ENCODE measurements at regions not wholly inside any gene's neighbourhood (a gene's known extent, or its start where the extent isn't known, plus 50 kb on each side); places are given as distances from the start of the nearest gene placed in this dataset.

DNA sequence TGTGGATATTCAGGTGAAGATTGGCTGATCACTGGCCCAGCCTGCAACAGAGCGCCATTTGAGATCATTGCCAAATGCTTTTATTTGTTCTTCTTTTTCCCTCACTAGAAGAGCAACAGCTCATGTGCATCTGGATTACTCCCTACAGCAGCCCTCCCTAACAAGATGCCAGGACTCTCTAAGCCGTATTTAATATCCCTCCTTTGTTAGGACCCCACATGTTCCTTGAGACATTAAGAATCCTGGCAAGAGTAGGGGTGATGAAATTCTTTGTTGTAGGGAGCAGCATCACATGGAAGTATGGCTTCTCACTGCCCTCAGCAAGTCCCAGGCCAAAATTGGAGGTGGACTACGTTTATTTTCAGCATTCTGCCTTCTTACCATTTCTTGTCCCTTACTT is 167.8 kb downstream of the PAX1 start:
- BruUV-seq (replicated peaks), result no TSS peak
- H3K9me3 ChIP-seq, result no peaks in the 10 kb centered on the region
- TF ChIP-seq, protein P1, sequence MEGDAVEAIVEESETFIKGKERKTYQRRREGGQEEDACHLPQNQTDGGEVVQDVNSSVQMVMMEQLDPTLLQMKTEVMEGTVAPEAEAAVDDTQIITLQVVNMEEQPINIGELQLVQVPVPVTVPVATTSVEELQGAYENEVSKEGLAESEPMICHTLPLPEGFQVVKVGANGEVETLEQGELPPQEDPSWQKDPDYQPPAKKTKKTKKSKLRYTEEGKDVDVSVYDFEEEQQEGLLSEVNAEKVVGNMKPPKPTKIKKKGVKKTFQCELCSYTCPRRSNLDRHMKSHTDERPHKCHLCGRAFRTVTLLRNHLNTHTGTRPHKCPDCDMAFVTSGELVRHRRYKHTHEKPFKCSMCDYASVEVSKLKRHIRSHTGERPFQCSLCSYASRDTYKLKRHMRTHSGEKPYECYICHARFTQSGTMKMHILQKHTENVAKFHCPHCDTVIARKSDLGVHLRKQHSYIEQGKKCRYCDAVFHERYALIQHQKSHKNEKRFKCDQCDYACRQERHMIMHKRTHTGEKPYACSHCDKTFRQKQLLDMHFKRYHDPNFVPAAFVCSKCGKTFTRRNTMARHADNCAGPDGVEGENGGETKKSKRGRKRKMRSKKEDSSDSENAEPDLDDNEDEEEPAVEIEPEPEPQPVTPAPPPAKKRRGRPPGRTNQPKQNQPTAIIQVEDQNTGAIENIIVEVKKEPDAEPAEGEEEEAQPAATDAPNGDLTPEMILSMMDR (IDR thresholded peaks at IDR 0.05; ENCODE audit: insufficient read depth in 1 of 2, low read depth in 1 of 2, low read length in 1 of 2, severe bottlenecking in 1 of 2, unreplicated experiment in 1 of 2), result no peak
- ChIA-PET POLR2A (no interaction called here), CTCF (no interaction called here)
- Mint-ChIP-seq H3K27ac (ENCODE audit: unreplicated experiment) (no peak overlapping the region), H3K9me3 (ENCODE audit: unreplicated experiment) (no peaks in the 10 kb centered on the region), H3K27me3 (ENCODE audit: insufficient read depth, unreplicated experiment) (peaks cover 6% of the 10 kb centered on the region), H3K4me1 (ENCODE audit: low read depth, unreplicated experiment) (no peaks in the 10 kb centered on the region), H3K4me3 (ENCODE audit: unreplicated experiment) (no peak overlapping the region), H3K36me3 (ENCODE audit: insufficient read depth, unreplicated experiment) (no peaks in the 10 kb centered on the region)
- intact Hi-C loops (cut with micrococcal nuclease; ENCODE audit: unreplicated experiment), result no loop called here
- H3K27me3 ChIP-seq (replicated peaks; ENCODE audit: control insufficient read depth, insufficient read depth, low read length), result no peaks in the 10 kb centered on the region; the same call in 1 of the 2 replicates
- DNase-seq, result no peak
- no peaks in the 10 kb centered on the region for H3K4me1 ChIP-seq
- H3K36me3 ChIP-seq (ENCODE audit: control insufficient read depth, insufficient read depth, low read length), result no peaks in the 10 kb centered on the region
- H3K4me3 ChIP-seq (ENCODE audit: low read depth, low read length), result no peak overlapping the region

GRCh38 chr20:21867811-21868210 is 162.3 kb downstream of the PAX1 start:
- DNase-seq, result no peak
- Histone ChIP-seq H3K36me3 (ENCODE audit: control insufficient read depth, insufficient read depth, low read length) (no peaks in the 10 kb centered on the region), H3K9me3 (no peaks in the 10 kb centered on the region), H3K4me3 (ENCODE audit: low read depth, low read length) (no peak overlapping the region), H3K27me3 (replicated peaks; ENCODE audit: control insufficient read depth, insufficient read depth, low read length) (no peaks in the 10 kb centered on the region; the same call in 1 of the 2 replicates), H3K4me1 (no peaks in the 10 kb centered on the region)
- ChIA-PET POLR2A (no interaction called here), CTCF (no interaction called here)
- TF ChIP-seq, protein P1 (IDR thresholded peaks at IDR 0.05; ENCODE audit: insufficient read depth in 1 of 2, low read depth in 1 of 2, low read length in 1 of 2, severe bottlenecking in 1 of 2, unreplicated experiment in 1 of 2), result no peak
- no TSS peak for BruUV-seq (replicated peaks)
- peaks cover 2% of the 10 kb centered on the region for H3K27me3 Mint-ChIP-seq (ENCODE audit: insufficient read depth, unreplicated experiment)
- no peaks in the 10 kb centered on the region for H3K36me3 Mint-ChIP-seq (ENCODE audit: insufficient read depth, unreplicated experiment)
- no peaks in the 10 kb centered on the region for H3K9me3 Mint-ChIP-seq (ENCODE audit: unreplicated experiment)
- H3K4me3 Mint-ChIP-seq (ENCODE audit: unreplicated experiment), result no peak overlapping the region
- H3K4me1 Mint-ChIP-seq (ENCODE audit: low read depth, unreplicated experiment), result no peaks in the 10 kb centered on the region
- no peak overlapping the region for H3K27ac Mint-ChIP-seq (ENCODE audit: unreplicated experiment)
- intact Hi-C loops (cut with micrococcal nuclease; ENCODE audit: unreplicated experiment), result no loop called here

DNA sequence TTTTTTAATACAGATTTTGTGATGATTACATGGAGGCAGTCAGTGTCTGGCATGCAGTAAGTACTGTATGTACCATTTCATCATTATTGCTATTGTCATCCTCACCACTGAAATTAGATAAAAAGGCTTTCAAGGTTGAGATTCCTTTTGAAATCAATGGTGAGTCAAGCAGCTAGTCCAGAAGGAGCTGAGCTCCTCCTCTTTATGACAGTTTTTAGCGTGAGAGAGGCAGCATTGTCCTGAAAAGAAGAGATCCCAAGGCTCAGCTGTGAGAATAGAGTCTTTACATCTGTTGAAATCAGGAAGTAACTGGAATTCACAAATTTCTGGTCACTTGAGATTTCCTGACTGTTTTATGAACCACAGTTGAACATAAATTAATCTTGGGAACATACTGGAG is 161.9 kb downstream of the PAX1 start:
- H3K27me3 Mint-ChIP-seq (ENCODE audit: insufficient read depth, unreplicated experiment), result peaks cover 2% of the 10 kb centered on the region
- POLR2A ChIA-PET, result no interaction called here

More for the DNA sequence above, 161.9 kb downstream of the PAX1 start:
- Histone ChIP-seq H3K27me3 (replicated peaks; ENCODE audit: control insufficient read depth, insufficient read depth, low read length) (no peaks in the 10 kb centered on the region; the same call in 1 of the 2 replicates), H3K9me3 (no peaks in the 10 kb centered on the region), H3K36me3 (ENCODE audit: control insufficient read depth, insufficient read depth, low read length) (no peaks in the 10 kb centered on the region), H3K4me1 (no peaks in the 10 kb centered on the region), H3K4me3 (ENCODE audit: low read depth, low read length) (no peak overlapping the region)
- Mint-ChIP-seq H3K27ac (ENCODE audit: unreplicated experiment) (no peak overlapping the region), H3K4me1 (ENCODE audit: low read depth, unreplicated experiment) (no peaks in the 10 kb centered on the region), H3K9me3 (ENCODE audit: unreplicated experiment) (no peaks in the 10 kb centered on the region), H3K36me3 (ENCODE audit: insufficient read depth, unreplicated experiment) (no peaks in the 10 kb centered on the region), H3K4me3 (ENCODE audit: unreplicated experiment) (no peak overlapping the region)
- CTCF ChIA-PET, result no interaction called here
- TF ChIP-seq, protein P1 (IDR thresholded peaks at IDR 0.05; ENCODE audit: insufficient read depth in 1 of 2, low read depth in 1 of 2, low read length in 1 of 2, severe bottlenecking in 1 of 2, unreplicated experiment in 1 of 2), result no peak
- no TSS peak for BruUV-seq (replicated peaks)
- intact Hi-C loops (cut with micrococcal nuclease; ENCODE audit: unreplicated experiment), result no loop called here
- no peak for DNase-seq

Data from Caco-2 (cell line).